ENCODE measurements at regions not wholly inside any gene's neighbourhood (a gene's known extent, or its start where the extent isn't known, plus 50 kb on each side); places are given as distances from the start of the nearest gene placed in this dataset.

GRCh38 chr3:177885063-177885462 lies 651.2 kb upstream of the KCNMB2 start:
- Histone ChIP-seq H3K79me2 (replicated peaks; ENCODE audit: insufficient read depth, low read length) (no peaks in the 10 kb centered on the region), H2AFZ (ENCODE audit: low read depth, low read length) (no peak overlapping the region), H3K9ac (ENCODE audit: low read length) (no peak overlapping the region), H3K4me2 (ENCODE audit: low read length) (peak overlapping the region; percentile 2), H3K9me3 (ENCODE audit: low read length) (no peaks in the 10 kb centered on the region), H4K20me1 (ENCODE audit: insufficient read depth) (no peaks in the 10 kb centered on the region), H3K27ac (ENCODE audit: low read length) (peak overlapping the region; percentile 67), H3K27me3 (ENCODE audit: insufficient read depth, low read depth, low read length) (no peaks in the 10 kb centered on the region), H3K4me3 (ENCODE audit: low read length) (no peak overlapping the region), H3F3A (ENCODE audit: insufficient read depth, low read length, poor library complexity, severe bottlenecking) (no peaks in the 10 kb centered on the region), H3K36me3 (ENCODE audit: insufficient read depth, low read length) (no peaks in the 10 kb centered on the region), H3K9me2 (ENCODE audit: insufficient read depth, low read length) (no peaks in the 10 kb centered on the region)
- TF ChIP-seq TAF1 (IDR thresholded peaks at IDR 0.05; ENCODE audit: low read depth) (no peak), CTCF (IDR thresholded peaks at IDR 0.05; ENCODE audit: poor library complexity, severe bottlenecking) (no peak), REST (IDR thresholded peaks at IDR 0.05; ENCODE audit: borderline replicate concordance) (no peak), SMC3 (conservative IDR thresholded peaks at IDR 0.05; ENCODE audit: poor library complexity) (no peak), EZH2 (IDR thresholded peaks at IDR 0.05; ENCODE audit: borderline replicate concordance, insufficient read depth, low read length, poor library complexity, severe bottlenecking) (no peak), EP300 (conservative IDR thresholded peaks at IDR 0.05; ENCODE audit: poor library complexity, severe bottlenecking) (peak; percentile 68), MXI1 (conservative IDR thresholded peaks at IDR 0.05; ENCODE audit: poor library complexity, severe bottlenecking) (no peak), RAD21 (conservative IDR thresholded peaks at IDR 0.05) (no peak), POLR2AphosphoS5 (IDR thresholded peaks at IDR 0.05) (no peak)

- no peak for TF ChIP-seq EZH2 (IDR thresholded peaks at IDR 0.05; ENCODE audit: borderline replicate concordance, insufficient read depth, low read length, poor library complexity, severe bottlenecking)
- TF ChIP-seq REST (IDR thresholded peaks at IDR 0.05; ENCODE audit: borderline replicate concordance), result no peak
- TF ChIP-seq CTCF (IDR thresholded peaks at IDR 0.05; ENCODE audit: poor library complexity, severe bottlenecking), result no peak
- no peak for TF ChIP-seq TAF1 (IDR thresholded peaks at IDR 0.05; ENCODE audit: low read depth)
- no peak for TF ChIP-seq MXI1 (conservative IDR thresholded peaks at IDR 0.05; ENCODE audit: poor library complexity, severe bottlenecking)
- TF ChIP-seq RAD21 (conservative IDR thresholded peaks at IDR 0.05), result no peak
- TF ChIP-seq SMC3 (conservative IDR thresholded peaks at IDR 0.05; ENCODE audit: poor library complexity), result no peak
- no peak for TF ChIP-seq EP300 (conservative IDR thresholded peaks at IDR 0.05; ENCODE audit: poor library complexity, severe bottlenecking)
- Histone ChIP-seq H3K4me2 (ENCODE audit: low read length) (no peak overlapping the region), H3K9ac (ENCODE audit: low read length) (no peak overlapping the region), H3K79me2 (replicated peaks; ENCODE audit: insufficient read depth, low read length) (no peaks in the 10 kb centered on the region), H3K9me2 (ENCODE audit: insufficient read depth, low read length) (no peaks in the 10 kb centered on the region), H3K9me3 (ENCODE audit: low read length) (no peaks in the 10 kb centered on the region), H3K27me3 (ENCODE audit: insufficient read depth, low read depth, low read length) (no peaks in the 10 kb centered on the region), H3K4me3 (ENCODE audit: low read length) (no peak overlapping the region), H2AFZ (ENCODE audit: low read depth, low read length) (no peak overlapping the region), H3F3A (ENCODE audit: insufficient read depth, low read length, poor library complexity, severe bottlenecking) (no peaks in the 10 kb centered on the region), H4K20me1 (ENCODE audit: insufficient read depth) (no peaks in the 10 kb centered on the region), H3K36me3 (ENCODE audit: insufficient read depth, low read length) (no peaks in the 10 kb centered on the region), H3K27ac (ENCODE audit: low read length) (no peak overlapping the region)
Measured at GRCh38 chr3:177886501-177886900, 649.7 kb upstream of the KCNMB2 start.

All from neural cell (in vitro differentiated cells).